Spinal cord (tissue), 9 donors: ENCODE measurements at regions not wholly inside any gene's neighbourhood (a gene's known extent, or its start where the extent isn't known, plus 50 kb on each side); places are given as distances from the start of the nearest gene placed in this dataset.

Experiments used
- DNase-seq, 6 donors: peaks; one replicate each; pipeline versions ENCODE4 v3.0.0 to v3.0.0-alpha.2; 2013 to 2015; ENCODE audit warnings: low spot score in 6 of 6, low read depth in 4 of 6
- H3K27ac ChIP-seq: one replicate; pipeline ENCODE4 v1.5.1; 2013; ENCODE audit warnings: low read depth, low read length, control low read depth
- H3K27me3 ChIP-seq: one replicate; pipeline ENCODE4 v1.6.1; 2013; ENCODE audit warnings: low read length; ENCODE audit not compliant: control insufficient read depth, insufficient read depth
- H3K36me3 ChIP-seq: one replicate; pipeline ENCODE4 v1.6.1; 2013; ENCODE audit warnings: low read length; ENCODE audit not compliant: control insufficient read depth, insufficient read depth
- H3K4me1 ChIP-seq: one replicate; pipeline ENCODE4 v1.6.1; 2013; ENCODE audit warnings: low read length; ENCODE audit not compliant: control insufficient read depth, insufficient read depth
- H3K4me3 ChIP-seq: one replicate; pipeline ENCODE4 v1.5.1; 2013; ENCODE audit warnings: low read depth, low read length, control low read depth
- H3K9me3 ChIP-seq: one replicate; pipeline ENCODE4 v1.6.1; 2013; ENCODE audit warnings: low read length; ENCODE audit not compliant: control insufficient read depth, insufficient read depth
- WGBS: methylation state at CpG from one replicate; pipeline ENCODE4 v1.1.5; 2013; ENCODE audit warnings: missing lambda C conversion rate; ENCODE audit not compliant: insufficient coverage; 5-methylcytosine and 5-hydroxymethylcytosine counted together
- donor health status: healthy.

GRCh38 chrX:123060986-123061385, 123.1 kb upstream of the GRIA3 start:
- no peaks in the 10 kb centered on the region for H3K27me3 ChIP-seq
- no peaks in the 10 kb centered on the region for H3K4me1 ChIP-seq

DNA sequence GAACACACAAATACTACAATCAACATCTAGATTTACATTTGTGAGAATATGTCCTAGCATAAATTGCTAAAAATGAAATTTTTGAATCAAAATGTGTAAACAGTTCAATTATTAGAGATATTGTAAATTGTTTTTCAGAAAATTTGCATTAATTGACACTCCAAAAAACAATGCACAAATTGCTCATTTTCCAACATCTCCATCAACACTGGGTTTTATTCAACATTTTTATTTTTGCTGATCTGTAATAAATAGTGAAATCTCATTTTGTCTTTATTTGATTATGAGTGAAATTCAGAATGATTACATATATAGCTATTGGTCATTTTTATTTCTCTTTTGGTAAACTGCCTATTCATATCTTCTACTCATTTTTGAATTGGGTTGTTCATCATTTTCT, 120.0 kb upstream of the GRIA3 start:
- Histone ChIP-seq H3K9me3 (no peaks in the 10 kb centered on the region), H3K27me3 (no peaks in the 10 kb centered on the region), H3K4me3 (no peak overlapping the region), H3K36me3 (no peaks in the 10 kb centered on the region), H3K4me1 (no peaks in the 10 kb centered on the region), H3K27ac (no peak overlapping the region)
- no peak for DNase-seq

More at GRCh38 chrX:123060986-123061385, 123.1 kb upstream of the GRIA3 start:
- Histone ChIP-seq H3K27ac (no peak overlapping the region), H3K4me3 (no peak overlapping the region), H3K36me3 (no peaks in the 10 kb centered on the region), H3K9me3 (no peaks in the 10 kb centered on the region)
- no peak for DNase-seq

GRCh38 chrX:123072686-123073385, 111.2 kb upstream of the GRIA3 start:
- no peaks in the 10 kb centered on the region for H3K9me3 ChIP-seq
- WGBS: 78% methylated on average over 1 of the region's 3 CpGs
- no peak for DNase-seq
- H3K36me3 ChIP-seq: no peaks in the 10 kb centered on the region
- no peaks in the 10 kb centered on the region for H3K4me1 ChIP-seq
- H3K4me3 ChIP-seq: no peak overlapping the region
- H3K27ac ChIP-seq: no peak overlapping the region
- H3K27me3 ChIP-seq: no peaks in the 10 kb centered on the region

DNA sequence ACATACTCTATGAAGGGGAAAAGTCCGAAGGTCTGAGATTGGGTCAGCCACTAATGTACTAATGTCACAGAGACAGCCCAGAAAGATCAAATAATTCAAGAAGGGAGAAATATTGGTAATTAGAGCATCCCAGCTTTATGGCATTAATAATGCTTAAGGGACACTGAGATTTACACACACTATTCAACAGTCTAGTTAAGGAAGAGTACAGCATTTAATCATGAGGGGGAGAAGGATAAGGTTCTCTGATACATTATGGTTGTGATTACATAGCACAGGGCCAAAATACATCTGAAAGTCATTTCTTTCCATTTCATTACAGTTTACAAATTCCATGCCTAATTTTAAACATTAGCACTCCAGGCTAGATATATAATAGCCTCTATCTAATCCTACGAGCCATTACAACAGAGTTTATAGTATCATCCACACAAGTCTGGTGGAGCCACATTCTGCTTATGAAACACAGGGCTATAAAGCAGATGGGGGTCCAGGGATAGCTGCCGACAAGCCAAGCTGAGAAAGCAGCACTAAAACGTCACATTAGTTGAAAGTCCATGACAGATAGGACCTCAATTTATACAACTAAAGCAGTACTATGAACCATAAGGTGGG, 108.0 kb upstream of the GRIA3 start:
- DNase-seq: peak in 1 of 6 donors; percentile 80
- no CpG with 5 or more reads among the region's 4 CpGs for WGBS
- H3K4me3 ChIP-seq: no peak overlapping the region

GRCh38 chrX:123077631-123078030, 106.4 kb upstream of the GRIA3 start:
- no peaks in the 10 kb centered on the region for H3K9me3 ChIP-seq
- H3K27me3 ChIP-seq: no peaks in the 10 kb centered on the region
- H3K4me3 ChIP-seq: no peak overlapping the region
- H3K4me1 ChIP-seq: no peaks in the 10 kb centered on the region
- DNase-seq: peak in 2 of 6 donors; percentile 27 to 55
- no peak overlapping the region for H3K27ac ChIP-seq
- H3K36me3 ChIP-seq: no peaks in the 10 kb centered on the region

More for the DNA sequence above, 108.0 kb upstream of the GRIA3 start:
- no peaks in the 10 kb centered on the region for H3K36me3 ChIP-seq
- H3K27ac ChIP-seq: no peak overlapping the region
- H3K27me3 ChIP-seq: no peaks in the 10 kb centered on the region
- no peaks in the 10 kb centered on the region for H3K9me3 ChIP-seq
- no peaks in the 10 kb centered on the region for H3K4me1 ChIP-seq

DNA sequence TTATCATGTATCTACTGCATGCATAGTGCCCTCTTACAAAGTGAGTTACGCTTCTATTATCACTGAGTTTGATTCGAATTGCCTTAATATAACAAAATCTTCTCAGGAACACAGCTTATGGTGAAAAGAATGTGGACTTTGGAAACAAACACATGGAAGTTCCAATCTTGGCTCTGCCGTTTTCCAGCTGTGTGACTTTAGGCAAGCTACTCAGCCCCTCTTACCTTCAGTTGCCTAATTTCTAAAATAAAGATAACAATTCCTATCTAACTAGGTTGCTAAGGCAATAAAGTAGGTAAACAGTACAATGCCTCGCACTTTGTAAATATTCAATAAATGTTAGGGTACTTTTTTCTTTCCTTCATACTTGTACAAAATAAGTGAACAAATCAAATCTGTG, 104.0 kb upstream of the GRIA3 start:
- Histone ChIP-seq H3K4me1 (no peaks in the 10 kb centered on the region), H3K9me3 (no peaks in the 10 kb centered on the region), H3K27me3 (no peaks in the 10 kb centered on the region), H3K27ac (no peak overlapping the region), H3K36me3 (no peaks in the 10 kb centered on the region), H3K4me3 (no peak overlapping the region)
- no peak for DNase-seq
- WGBS: no CpG with 5 or more reads among the region's 4 CpGs

GRCh38 chrX:123081776-123082175, 102.3 kb upstream of the GRIA3 start:
- Histone ChIP-seq H3K9me3 (no peaks in the 10 kb centered on the region), H3K27me3 (no peaks in the 10 kb centered on the region), H3K4me1 (no peaks in the 10 kb centered on the region), H3K4me3 (no peak overlapping the region), H3K36me3 (no peaks in the 10 kb centered on the region), H3K27ac (no peak overlapping the region)
- no peak for DNase-seq

- Histone ChIP-seq H3K4me3 (no peak overlapping the region), H3K4me1 (no peaks in the 10 kb centered on the region), H3K9me3 (no peaks in the 10 kb centered on the region), H3K36me3 (no peaks in the 10 kb centered on the region), H3K27ac (no peak overlapping the region), H3K27me3 (no peaks in the 10 kb centered on the region)
- peak in 1 of 6 donors; percentile 9 for DNase-seq
- 43% methylated on average over 1 of the region's 2 CpGs for WGBS
Observed at GRCh38 chrX:123083924-123084323, 100.2 kb upstream of the GRIA3 start.

DNA sequence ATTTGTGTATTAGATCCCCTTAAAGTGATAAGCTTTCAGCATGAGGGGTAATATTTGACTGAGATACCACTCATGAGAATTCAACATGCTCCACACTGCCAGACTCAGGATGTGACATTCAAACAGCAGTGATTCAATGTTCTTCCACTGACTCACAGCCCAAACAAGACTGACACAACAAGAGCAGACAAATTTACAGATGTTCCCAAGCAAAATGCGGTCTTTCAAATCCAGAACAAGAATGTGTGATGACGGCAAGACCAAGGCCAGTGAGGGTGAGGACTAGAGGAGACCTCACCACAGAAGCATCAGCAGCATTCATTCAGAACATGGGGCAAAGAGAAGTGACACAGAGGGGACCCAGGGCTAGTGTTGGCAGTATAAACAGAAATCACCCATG, 99.3 kb upstream of the GRIA3 start:
- no peaks in the 10 kb centered on the region for H3K36me3 ChIP-seq
- no peak overlapping the region for H3K4me3 ChIP-seq
- no peaks in the 10 kb centered on the region for H3K27me3 ChIP-seq
- DNase-seq: no peak
- no CpG with 5 or more reads among the region's 2 CpGs for WGBS
- no peak overlapping the region for H3K27ac ChIP-seq
- no peaks in the 10 kb centered on the region for H3K4me1 ChIP-seq
- no peaks in the 10 kb centered on the region for H3K9me3 ChIP-seq

DNA sequence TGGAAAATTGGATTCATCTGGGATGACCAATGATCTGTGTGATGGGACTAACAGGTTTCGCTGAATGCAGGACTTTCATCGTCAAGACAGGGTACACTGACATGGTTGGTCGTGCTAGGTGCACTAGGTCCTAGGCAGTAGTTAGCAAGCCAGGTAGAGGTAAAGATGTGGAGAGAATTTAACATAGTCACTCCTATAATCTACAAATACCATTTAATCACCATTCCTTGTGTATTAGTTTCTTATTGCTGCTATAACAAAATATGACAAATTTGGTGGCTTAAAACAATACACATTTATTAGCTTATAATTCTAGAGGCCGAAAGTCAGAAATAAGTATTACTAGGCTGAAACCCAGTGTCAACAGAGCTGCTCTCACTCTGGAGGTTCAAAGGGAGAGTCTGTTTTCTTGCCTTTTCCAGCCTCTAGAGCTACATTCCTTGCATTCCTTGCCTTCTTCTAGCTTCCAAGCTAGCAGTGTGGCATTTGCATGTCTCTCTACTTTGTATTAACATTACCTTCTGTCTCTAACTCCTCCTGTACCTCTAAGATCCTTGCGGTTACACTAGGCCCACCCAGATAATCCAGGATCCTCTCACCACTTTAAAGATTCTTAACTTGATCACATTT, 98.7 kb upstream of the GRIA3 start:
- no peak for DNase-seq
- 100% methylated on average over 1 of the region's 5 CpGs for WGBS
- no peaks in the 10 kb centered on the region for H3K4me1 ChIP-seq
- H3K9me3 ChIP-seq: no peaks in the 10 kb centered on the region
- no peaks in the 10 kb centered on the region for H3K36me3 ChIP-seq
- H3K27me3 ChIP-seq: no peaks in the 10 kb centered on the region
- H3K27ac ChIP-seq: no peak overlapping the region
- H3K4me3 ChIP-seq: no peak overlapping the region
